Stimulated activated CD4-positive, alpha-beta T cell treated with anti-CD3 and anti-CD28 coated beads, Interleukin-4, amount 100 ng/mL, for 48 hours (primary cell): ENCODE measurements at regions not wholly inside any gene's neighbourhood (a gene's known extent, or its start where the extent isn't known, plus 50 kb on each side); places are given as distances from the start of the nearest gene placed in this dataset.
"Not testable (repeated sequence)": the region's sequence is repeated elsewhere in the genome, so short reads cannot be mapped to it uniquely, and the experiment has no call there.

Source experiments
- DNase-seq, 2 donors: peaks; one replicate each; pipeline ENCODE4 v3.0.0-alpha.2; 2020; ENCODE audit warnings: low read depth in 2 of 2

GRCh38 chr7:48992816-48993215 lies 68.5 kb downstream of the CDC14C start:
- no peak for DNase-seq

- DNase-seq: peak in 1 of 2 donors; percentile 1
Measured at GRCh38 chr7:49001610-49002033, 77.3 kb downstream of the CDC14C start.

DNA sequence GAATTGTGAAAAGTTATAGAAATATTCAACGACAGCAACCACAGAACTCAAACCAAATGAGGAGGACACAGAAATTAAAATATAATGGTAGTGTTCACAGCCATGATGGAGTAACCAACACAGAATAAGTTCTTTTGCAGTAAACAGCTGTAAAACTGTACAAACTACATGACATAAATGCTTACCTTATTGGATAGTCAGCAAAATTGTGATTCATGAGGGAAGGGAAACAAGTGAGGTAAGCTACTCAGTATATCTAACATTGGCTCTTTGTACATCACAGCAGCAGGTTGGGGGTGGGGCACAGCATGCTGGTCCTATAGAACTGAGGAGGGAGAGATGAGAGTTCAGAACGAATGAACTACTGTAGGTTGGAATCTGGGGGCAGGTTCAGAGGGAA lies 86.4 kb downstream of the CDC14C start:
- DNase-seq: no peak

GRCh38 chr7:49014870-49015269 lies 90.5 kb downstream of the CDC14C start:
- DNase-seq: no peak

- no peak for DNase-seq
Measured at GRCh38 chr7:49020145-49020544, 95.8 kb downstream of the CDC14C start.

- no peak for DNase-seq
Measured at GRCh38 chr7:49022448-49022847, 98.1 kb downstream of the CDC14C start.

DNA sequence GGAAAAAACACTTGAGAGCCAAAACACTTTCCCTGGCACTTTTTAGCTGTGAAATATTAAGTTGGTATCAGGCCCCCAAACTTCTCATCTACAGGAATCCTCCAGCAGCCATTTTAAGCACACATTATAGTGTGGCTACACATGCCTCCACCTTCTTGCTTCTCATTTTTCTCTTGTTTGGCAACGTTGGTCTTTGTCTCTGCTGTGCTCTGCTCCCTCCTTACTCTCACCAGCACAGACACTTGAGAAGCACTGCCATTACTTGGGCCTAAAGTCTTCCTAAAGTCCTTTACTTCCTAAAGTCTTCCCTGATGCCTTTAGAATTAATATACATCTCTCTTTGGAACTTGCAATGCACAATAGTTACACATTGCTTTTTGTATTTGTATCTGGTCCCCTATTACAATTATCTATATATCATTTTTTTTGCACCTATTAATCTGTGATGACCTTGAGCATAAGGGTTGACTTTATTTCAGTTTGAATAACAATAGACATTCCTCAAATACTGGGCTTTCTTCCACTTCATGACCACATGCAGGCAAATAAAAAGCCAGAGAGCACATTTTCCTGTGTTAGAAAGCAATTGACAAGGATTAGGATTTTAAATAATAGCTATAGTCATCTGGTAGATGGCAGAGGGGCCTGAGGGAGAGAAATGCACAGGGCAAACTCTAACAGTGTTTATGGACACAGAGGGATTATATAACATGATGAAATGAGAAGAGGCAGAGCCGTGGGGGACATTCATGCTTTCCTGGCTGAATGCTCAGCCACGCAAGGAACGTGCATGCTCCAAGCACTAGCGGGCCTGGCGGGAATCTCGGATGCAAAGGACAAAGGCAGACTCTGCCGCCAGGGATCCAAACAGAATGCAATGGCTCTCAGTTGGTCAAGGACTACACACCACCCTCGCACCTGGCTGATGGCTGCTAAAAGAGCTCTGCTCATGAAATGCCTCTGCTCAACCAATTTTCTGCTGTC lies 99.3 kb downstream of the CDC14C start:
- no peak for DNase-seq

- no peak for DNase-seq
Measured at GRCh38 chr7:49030221-49030620, 105.9 kb downstream of the CDC14C start.

- not testable (repeated sequence) for DNase-seq
Measured at GRCh38 chr7:49033140-49033539, 108.8 kb downstream of the CDC14C start.

DNA sequence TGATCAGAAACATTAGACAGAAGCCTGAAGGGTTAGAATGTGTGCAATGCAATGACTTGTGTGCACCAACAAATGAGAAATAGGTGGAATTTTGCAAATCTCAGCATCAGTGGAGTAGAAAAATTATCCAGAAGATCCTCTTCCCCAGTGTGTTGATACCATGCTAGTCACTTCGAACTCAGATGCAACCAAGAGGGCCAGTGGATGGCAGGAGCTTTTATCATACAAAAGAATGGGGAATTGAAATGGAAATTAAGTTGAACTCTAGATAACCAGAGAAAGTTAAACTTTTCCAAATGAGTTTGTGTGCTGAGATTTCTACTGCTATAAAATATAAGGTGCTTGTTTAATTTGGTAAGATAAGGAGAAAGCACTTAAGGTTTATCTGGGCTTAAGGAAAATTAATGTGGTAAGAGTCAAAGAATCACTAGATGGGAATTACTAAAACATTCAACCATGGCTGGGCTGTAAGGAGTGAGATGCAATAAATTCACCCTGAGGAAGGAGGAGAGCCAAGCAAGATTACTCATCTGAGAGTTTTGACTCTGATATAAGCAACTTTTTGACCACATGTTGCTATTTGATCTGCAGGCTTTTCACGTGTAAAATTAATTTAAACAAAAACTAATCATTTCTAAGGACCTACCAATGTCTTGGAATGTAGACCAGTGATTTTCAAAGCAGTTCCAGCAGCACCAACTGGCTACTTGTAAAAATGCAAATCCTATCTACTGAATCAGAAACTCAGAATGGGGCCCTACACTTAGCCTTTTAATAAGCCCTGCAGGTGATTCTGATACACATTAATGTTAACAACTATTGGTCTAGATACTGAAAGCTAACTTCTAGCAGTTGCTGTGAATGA lies 113.2 kb downstream of the CDC14C start:
- no peak for DNase-seq

DNA sequence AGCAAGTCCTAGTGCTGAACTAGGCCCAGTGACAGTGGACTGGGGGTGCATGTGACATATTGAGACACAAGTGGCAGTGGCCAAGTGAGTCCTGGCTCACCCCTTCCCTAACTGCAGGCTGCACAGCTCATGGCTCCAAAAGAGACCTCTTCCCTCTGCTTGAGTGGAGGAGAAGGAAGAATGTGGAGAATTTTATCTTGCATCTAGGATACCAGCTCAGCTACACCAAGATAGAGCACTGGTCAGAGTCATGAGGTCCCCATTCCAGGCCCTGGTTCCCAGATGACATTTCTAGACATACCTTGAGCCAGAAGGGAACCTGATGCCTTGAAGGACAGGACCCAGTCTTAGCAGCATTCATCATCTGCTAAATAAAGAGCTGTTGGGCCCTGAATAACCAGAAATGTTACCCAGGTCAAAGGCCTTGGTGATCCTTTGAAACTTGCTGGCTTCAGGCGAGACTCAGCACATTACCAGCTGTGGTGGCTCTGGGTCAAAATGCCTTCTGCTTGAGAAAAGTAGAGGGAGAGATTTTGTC lies 114.5 kb downstream of the CDC14C start:
- no peak for DNase-seq

DNA sequence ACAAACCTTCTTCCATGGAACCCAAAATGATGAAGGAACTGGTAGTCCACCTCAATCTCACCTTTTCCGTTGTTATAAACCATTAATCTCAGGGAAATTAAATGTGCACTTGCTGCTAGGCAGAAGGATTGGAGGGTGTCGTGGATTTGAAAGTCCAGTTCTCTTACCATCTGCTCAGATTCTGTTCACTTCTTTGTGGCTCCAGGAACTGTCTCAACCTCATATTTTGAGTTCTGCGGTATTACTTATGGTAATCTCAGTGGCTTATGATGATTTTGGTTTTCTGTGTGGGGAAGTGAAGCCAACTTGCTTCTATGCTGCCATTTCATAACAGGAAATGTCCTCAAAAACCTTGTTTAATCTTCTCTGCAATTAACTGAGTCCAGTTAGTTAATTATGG lies 136.4 kb downstream of the CDC14C start:
- no peak for DNase-seq

DNA sequence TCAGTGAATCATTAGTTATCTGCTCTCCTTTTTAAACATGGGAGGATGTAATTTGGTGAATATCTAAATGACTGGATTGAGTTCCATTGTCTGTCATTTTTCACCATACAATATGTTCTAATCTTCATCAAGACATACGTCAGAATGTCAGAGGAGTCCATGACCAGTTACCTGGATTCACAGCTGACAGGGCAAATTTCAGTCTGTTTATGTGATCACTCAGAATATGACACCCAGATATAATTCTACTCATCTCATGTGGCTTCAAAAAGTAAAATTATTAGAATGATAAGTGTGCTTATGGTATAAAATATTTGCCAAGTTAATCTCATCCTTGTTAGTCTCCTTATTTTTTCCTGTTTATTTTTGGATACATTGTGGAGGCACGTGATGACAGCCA lies 150.2 kb downstream of the CDC14C start:
- no peak for DNase-seq

GRCh38 chr7:49080896-49081475 lies 156.6 kb downstream of the CDC14C start:
- DNase-seq: no peak

DNA sequence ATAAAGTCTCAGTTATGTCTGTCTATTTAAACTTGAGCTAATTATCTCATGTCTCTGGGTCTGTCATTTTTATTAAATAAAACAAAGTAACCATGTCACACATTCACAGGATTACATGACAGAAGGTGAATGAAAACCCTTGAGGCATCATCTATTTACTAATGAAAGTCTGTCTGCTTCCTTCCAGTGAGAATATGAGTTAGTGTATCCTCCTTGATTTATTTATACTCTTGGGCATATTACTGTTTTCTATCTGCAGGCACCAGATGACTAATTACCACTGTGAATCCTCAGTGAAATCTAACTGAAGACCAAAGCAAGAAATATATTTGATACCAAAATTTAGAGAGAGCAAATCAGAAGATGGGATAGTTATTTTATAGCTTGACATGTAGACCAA lies 163.7 kb downstream of the CDC14C start:
- no peak for DNase-seq

GRCh38 chr7:49089717-49090116 lies 165.4 kb downstream of the CDC14C start:
- no peak for DNase-seq

- DNase-seq: no peak
Measured at GRCh38 chr7:49091089-49091488, 166.7 kb downstream of the CDC14C start.

GRCh38 chr7:49091519-49091918 lies 167.2 kb downstream of the CDC14C start:
- no peak for DNase-seq

DNA sequence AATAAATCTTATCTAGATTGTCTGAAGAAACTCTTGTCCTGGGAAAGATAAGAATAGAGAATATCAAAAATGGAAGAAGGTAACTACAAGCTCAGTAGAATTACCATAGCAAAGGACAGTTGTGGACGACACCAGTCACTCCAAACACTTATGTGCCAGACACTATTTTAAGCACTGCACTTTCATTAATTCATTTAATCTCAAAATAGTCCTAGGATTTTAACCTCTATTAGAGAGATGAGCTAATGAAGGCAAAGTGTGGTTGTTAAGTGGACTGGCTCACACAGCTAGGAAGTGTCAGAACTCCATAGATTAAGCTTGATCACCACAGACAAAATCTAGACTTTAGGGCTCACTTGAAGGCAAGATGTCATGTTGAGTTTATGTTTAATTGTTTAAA lies 168.9 kb downstream of the CDC14C start:
- no peak for DNase-seq

GRCh38 chr7:49094866-49095265 lies 170.5 kb downstream of the CDC14C start:
- no peak for DNase-seq

DNA sequence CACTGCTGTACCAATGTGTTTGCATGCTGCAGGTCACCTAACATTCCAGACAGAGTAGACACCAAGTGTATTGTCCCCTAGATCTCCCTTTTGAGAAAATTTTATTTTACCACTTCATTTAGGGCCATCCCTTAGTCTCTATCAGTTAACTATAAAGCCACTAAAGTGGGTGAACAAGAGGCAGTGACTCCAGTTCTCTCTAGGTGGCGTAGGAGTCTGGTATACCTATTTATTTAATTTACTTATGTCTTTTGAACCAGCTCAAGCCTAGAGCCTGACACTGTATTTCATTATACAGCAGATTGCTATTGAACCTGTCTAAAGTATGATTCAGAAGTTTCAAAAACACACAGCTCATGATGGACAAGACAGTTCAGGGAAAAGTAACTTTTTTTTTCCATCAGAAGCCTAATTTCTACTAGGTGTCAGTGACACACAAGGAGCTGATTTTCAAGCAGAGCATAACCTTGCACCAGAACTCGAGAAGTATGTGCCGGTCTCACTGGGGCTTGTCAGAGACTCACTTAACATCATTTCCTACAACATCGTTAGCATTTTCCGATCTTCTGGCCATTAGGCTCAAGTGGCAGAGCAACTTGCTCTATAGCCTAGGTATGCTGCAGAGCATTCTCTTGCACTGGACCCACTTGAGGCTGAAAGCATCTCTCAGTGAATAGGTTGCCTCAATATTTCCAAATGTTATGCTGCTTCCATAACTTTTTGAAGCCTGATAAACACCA lies 175.4 kb downstream of the CDC14C start:
- DNase-seq: no peak
